SK-N-SH (cell line): ENCODE measurements at regions not wholly inside any gene's neighbourhood (a gene's known extent, or its start where the extent isn't known, plus 50 kb on each side); places are given as distances from the start of the nearest gene placed in this dataset.

Experiments
- CTCF ChIA-PET: fragments of 300-600, 350-600 bp; formaldehyde crosslinking; extraction: SDS; loops from one replicate; lab custom pipeline; 2021; lab: Yijun Ruan, JAX
- POLR2A ChIA-PET: fragments of 350-600 bp; sonication (Branson Sonifier 250); formaldehyde crosslinking; extraction: SDS; loops from one replicate; lab custom pipeline; 2020; ENCODE audit warnings: antibody characterized with exemption, inconsistent platforms; lab: Yijun Ruan, JAX
- DNase-seq: peaks from one replicate; pipeline ENCODE4 v3.0.0; 2012
- H2AFZ ChIP-seq: fragments of 200-600 bp; sonication (generic); 2 replicates; pipeline ENCODE4 v1.8.1; 2016; ENCODE audit warnings: antibody characterized with exemption, mild to moderate bottlenecking, low read depth
- H3F3A ChIP-seq: fragments of 200-600 bp; sonication (generic); replicated peaks from 2 replicates; pipeline ENCODE3; 2016; ENCODE audit warnings: antibody characterized with exemption, mild to moderate bottlenecking; ENCODE audit not compliant: insufficient read depth
- H3K27ac ChIP-seq, 2 experiments: fragments of 200-500 bp in 1 of 2; fragments of 200-600 bp in 1 of 2; sonication (Bioruptor generic) in 1 of 2; sonication (generic), shearing (Covaris generic) in 1 of 2; 2 replicates each; pipeline versions ENCODE4 v1.5.1 to v1.6.1; 2014 to 2016; ENCODE audit warnings: low read depth in 2 of 2, inconsistent platforms in 1 of 2, low read length in 1 of 2, mild to moderate bottlenecking in 1 of 2, mixed read lengths in 1 of 2
- H3K27me3 ChIP-seq: fragments of 200-600 bp; sonication (generic), shearing (Covaris generic); 2 replicates; pipeline ENCODE4 v1.6.1; 2016; ENCODE audit warnings: mixed run types; ENCODE audit not compliant: insufficient read depth
- H3K36me3 ChIP-seq, 2 experiments: fragments of 200-500 bp in 1 of 2; fragments of 200-600 bp in 1 of 2; sonication (Bioruptor generic) in 1 of 2; sonication (generic) in 1 of 2; replicated peaks in 1 of 2; 2 replicates each; pipeline versions ENCODE3 to v1.5.1; 2014 to 2016; ENCODE audit warnings: low read length in 1 of 2, mild to moderate bottlenecking in 1 of 2; ENCODE audit not compliant: insufficient read depth in 2 of 2, control insufficient read depth in 1 of 2
- H3K4me1 ChIP-seq, 2 experiments: fragments of 200-500 bp in 1 of 2; fragments of 200-600 bp in 1 of 2; sonication (Bioruptor generic) in 1 of 2; sonication (generic), shearing (Covaris generic) in 1 of 2; 2 replicates each; pipeline versions ENCODE4 v1.5.1 to v1.6.1; 2014 to 2016; ENCODE audit warnings: low read depth in 1 of 2, low read length in 1 of 2, mixed run types in 1 of 2; ENCODE audit not compliant: insufficient read depth in 2 of 2, control insufficient read depth in 1 of 2
- H3K4me2 ChIP-seq: fragments of 200-600 bp; sonication (generic), shearing (Covaris generic); 2 replicates; pipeline ENCODE4 v1.6.1; 2017; ENCODE audit warnings: mixed run types
- H3K4me3 ChIP-seq, 2 experiments: fragments of 200-500 bp in 1 of 2; fragments of 200-600 bp in 1 of 2; sonication (Bioruptor generic) in 1 of 2; sonication (generic), shearing (Covaris generic) in 1 of 2; 2 replicates each; pipeline versions ENCODE4 v1.5.1 to v1.8.1; 2014 to 2016; ENCODE audit warnings: low read depth in 2 of 2, inconsistent platforms in 1 of 2, low read length in 1 of 2, mild to moderate bottlenecking in 1 of 2, mixed read lengths in 1 of 2, moderate library complexity in 1 of 2
- H3K79me2 ChIP-seq: fragments of 200-600 bp; sonication (generic); 2 replicates; pipeline ENCODE4 v1.8.1; 2017; ENCODE audit warnings: mild to moderate bottlenecking; ENCODE audit not compliant: insufficient read depth
- H3K9ac ChIP-seq: fragments of 200-600 bp; sonication (generic); 2 replicates; pipeline ENCODE4 v1.6.1; 2017; ENCODE audit warnings: mixed run types
- H3K9me2 ChIP-seq: fragments of 200-600 bp; sonication (generic); 2 replicates; pipeline ENCODE4 v1.6.1; 2017; ENCODE audit warnings: mixed run types
- H3K9me3 ChIP-seq: fragments of 200-600 bp; sonication (generic); 2 replicates; pipeline ENCODE4 v1.6.1; 2017; ENCODE audit warnings: mixed run types, mild to moderate bottlenecking, moderate library complexity
- H4K20me1 ChIP-seq: fragments of 200-600 bp; sonication (generic); 2 replicates; pipeline ENCODE4 v1.6.1; 2017; ENCODE audit warnings: mild to moderate bottlenecking, mixed run types; ENCODE audit not compliant: insufficient read depth
- ELF1 ChIP-seq: IDR thresholded peaks from 2 replicates; pipeline ENCODE4 v1.4.0; 2012
- EP300 ChIP-seq, 2 experiments: IDR thresholded peaks; 2 replicates each; pipeline versions ENCODE4 v1.4.0 to v1.6.1; 2012; ENCODE audit warnings: borderline replicate concordance in 1 of 2, low read depth in 1 of 2, low read length in 1 of 2
- EZH2phosphoT487 ChIP-seq: fragments of 200-600 bp; sonication (generic); IDR thresholded peaks from 2 replicates; pipeline ENCODE4 v1.6.1; 2017; ENCODE audit warnings: low read depth, mixed run types, mild to moderate bottlenecking, antibody characterized with exemption, moderate library complexity, borderline replicate concordance
- GABPA ChIP-seq: IDR thresholded peaks from 2 replicates; pipeline ENCODE4 v1.4.0; 2012; ENCODE audit warnings: low read depth, mild to moderate bottlenecking
- GATA2 ChIP-seq: sonication (generic); formaldehyde crosslinking; IDR thresholded peaks from 2 replicates; pipeline ENCODE4 v1.5.0; 2020; ENCODE audit warnings: mild to moderate bottlenecking, missing genetic modification reagents
- IRF3 ChIP-seq: fragments of 150-350 bp; IDR thresholded peaks from 2 replicates; pipeline ENCODE4 v1.6.1; 2016; ENCODE audit warnings: mild to moderate bottlenecking, low read depth, low read length
- MEF2A ChIP-seq: IDR thresholded peaks from 2 replicates; pipeline ENCODE4 v1.4.0; 2012; ENCODE audit warnings: low read depth, borderline replicate concordance
- PBX3 ChIP-seq: IDR thresholded peaks from 2 replicates; pipeline ENCODE4; 2012
- RCOR1 ChIP-seq: fragments of 150-350 bp; IDR thresholded peaks from 2 replicates; pipeline ENCODE4 v1.6.1; 2017; ENCODE audit warnings: antibody characterized with exemption, low read length
- REST ChIP-seq: IDR thresholded peaks from 2 replicates; pipeline ENCODE4 v1.6.1; 2012; ENCODE audit warnings: mild to moderate bottlenecking, low read depth, low read length, moderate library complexity
- RFX5 ChIP-seq: IDR thresholded peaks from 2 replicates; pipeline ENCODE4 v1.6.1; 2012; ENCODE audit warnings: mild to moderate bottlenecking, improper control_type of control experiment, low read length
- RXRA ChIP-seq: IDR thresholded peaks from 2 replicates; pipeline ENCODE4 v1.4.0; 2012; ENCODE audit warnings: low read depth, mild to moderate bottlenecking, borderline replicate concordance
- SIN3A ChIP-seq: IDR thresholded peaks from 2 replicates; pipeline ENCODE4 v1.6.1; 2012; ENCODE audit warnings: low read depth, mild to moderate bottlenecking, low read length, moderate library complexity, borderline replicate concordance
- TCF12 ChIP-seq: IDR thresholded peaks from 2 replicates; pipeline ENCODE4 v1.4.0; 2012
- TEAD4 ChIP-seq: IDR thresholded peaks from 2 replicates; pipeline ENCODE4 v1.4.0; 2012; ENCODE audit warnings: mild to moderate bottlenecking, borderline replicate concordance; ENCODE audit not compliant: insufficient read depth
- USF1 ChIP-seq: IDR thresholded peaks from 2 replicates; pipeline ENCODE4 v1.4.0; 2012; ENCODE audit warnings: low read depth, borderline replicate concordance
- USF2 ChIP-seq: fragments of 150-350 bp; IDR thresholded peaks from 2 replicates; pipeline ENCODE4 v1.6.1; 2017; ENCODE audit warnings: antibody characterized with exemption, low read length, low read depth, borderline replicate concordance
- YY1 ChIP-seq: IDR thresholded peaks from 2 replicates; pipeline ENCODE4 v1.4.0; 2012; ENCODE audit warnings: low read depth, mild to moderate bottlenecking
- WGBS: methylation state at CpG from one replicate; pipeline ENCODE4 v1.1.6; 2017; ENCODE audit warnings: low lambda C conversion rate; 5-methylcytosine and 5-hydroxymethylcytosine counted together

GRCh38 chr10:4070921-4071660 lies 286.1 kb upstream of the KLF6 start:
- Histone ChIP-seq H3K9ac (no peak overlapping the region), H3K27me3 (no peaks in the 10 kb centered on the region), H3F3A (peaks cover 14% of the 10 kb centered on the region), H3K4me2 (no peak overlapping the region), H3K4me1 (peaks cover 21 to 38% of the 10 kb centered on the region in 2 experiments; a peak in 3 of 4 replicates), H4K20me1 (no peaks in the 10 kb centered on the region), H3K27ac (no peak overlapping the region), H3K79me2 (no peaks in the 10 kb centered on the region), H3K36me3 (no peaks in the 10 kb centered on the region), H2AFZ (no peak overlapping the region), H3K9me3 (no peaks in the 10 kb centered on the region), H3K9me2 (no peaks in the 10 kb centered on the region), H3K4me3 (no peak overlapping the region)
- no peak for TF ChIP-seq TEAD4
- no peak for TF ChIP-seq YY1
- no peak for TF ChIP-seq RCOR1
- no peak for TF ChIP-seq PBX3
- TF ChIP-seq ELF1: no peak
- TF ChIP-seq TCF12: no peak
- no peak for TF ChIP-seq SIN3A
- TF ChIP-seq RFX5: no peak
- TF ChIP-seq EZH2phosphoT487: no peak
- WGBS: 89% methylated on average over 11 of the region's 11 CpGs
- ChIA-PET POLR2A (interaction anchor here (0.7 kb wide), 1 partner anchor 12 kb away, joined by 3 read pairs; no protein-coding TSS in a partner anchor), CTCF (interaction anchor here (1.0 to 1.1 kb wide), 2 partner anchors 9 to 115 kb away, joined by 3 read pairs; no protein-coding TSS in a partner anchor)
- DNase-seq: no peak

- no peaks in the 10 kb centered on the region for H4K20me1 ChIP-seq
- H3K9me3 ChIP-seq: no peaks in the 10 kb centered on the region
- ChIA-PET POLR2A (no interaction called here), CTCF (interaction anchor here (1.0 to 1.1 kb wide), 2 partner anchors 8 to 114 kb away, joined by 3 read pairs; no protein-coding TSS in a partner anchor)
- H2AFZ ChIP-seq: peak overlapping the region; percentile 45; the same call in 1 of the 2 replicates
- no peak overlapping the region; the same call in 1 of the 2 replicates for H3K4me2 ChIP-seq
- H3K79me2 ChIP-seq: no peaks in the 10 kb centered on the region
- no peaks in the 10 kb centered on the region for H3K27me3 ChIP-seq
- H3K9ac ChIP-seq: no peak overlapping the region
- H3K4me3 ChIP-seq: no peak overlapping the region
- H3K9me2 ChIP-seq: no peaks in the 10 kb centered on the region
- no peaks in the 10 kb centered on the region for H3K36me3 ChIP-seq
- no peak for DNase-seq
- H3F3A ChIP-seq: peaks cover 14% of the 10 kb centered on the region
- H3K27ac ChIP-seq: peak overlapping the region in 1 of 2 experiments; percentile 46; a peak in 1 of 4 replicates
- peaks cover 17 to 37% of the 10 kb centered on the region in 2 experiments; a peak in 3 of 4 replicates for H3K4me1 ChIP-seq
- WGBS: 94% methylated on average over 1 of the region's 1 CpG
- TF ChIP-seq GABPA (no peak), TEAD4 (no peak), EZH2phosphoT487 (no peak), GATA2 (CRISPR knock-in tag) (no peak), REST (no peak), MEF2A (no peak), TCF12 (no peak), RFX5 (no peak), USF2 (no peak), IRF3 (no peak), RCOR1 (no peak), RXRA (no peak), USF1 (no peak), EP300 (IDR thresholded peaks at IDR 0.05; ENCODE audit: borderline replicate concordance in 1 of 2, low read depth in 1 of 2, low read length in 1 of 2) (no peak)
Measured at GRCh38 chr10:4070184-4070583, 285.2 kb upstream of the KLF6 start.
